ENCODE measurements at regions not wholly inside any gene's neighbourhood (a gene's known extent, or its start where the extent isn't known, plus 50 kb on each side); places are given as distances from the start of the nearest gene placed in this dataset.

- TF ChIP-seq CTCF (IDR thresholded peaks at IDR 0.05 in 2 of 3, conservative IDR thresholded peaks at IDR 0.05 in 1 of 3; ENCODE audit: borderline replicate concordance in 1 of 3, insufficient read depth in 1 of 3, low read depth in 2 of 3, low read length in 2 of 3), result no peak
- TF ChIP-seq CEBPB (IDR thresholded peaks at IDR 0.05; ENCODE audit: low read depth), result no peak
- no peak for TF ChIP-seq ZBTB33 (IDR thresholded peaks at IDR 0.05; ENCODE audit: extremely low read depth, insufficient replicate concordance, low read length)
- no peak for TF ChIP-seq TCF7L2 (IDR thresholded peaks at IDR 0.05; ENCODE audit: borderline replicate concordance, extremely low read depth, insufficient read depth, insufficient read length)
Measured at GRCh38 chr16:86018941-86019340, 120.0 kb downstream of the IRF8 start (continued).

GRCh38 chr16:86019446-86020047 is 120.6 kb downstream of the IRF8 start:
- Histone ChIP-seq H3K9me3 (ENCODE audit: control insufficient read depth in 1 of 2, insufficient read depth in 1 of 2, low read depth in 1 of 2, low read length in 2 of 2) (peaks cover 17 to 26% of the 10 kb centered on the region in 2 experiments), H3K9ac (ENCODE audit: low read length) (no peak overlapping the region), H4K20me1 (ENCODE audit: insufficient read depth) (no peaks in the 10 kb centered on the region), H3K9me2 (ENCODE audit: insufficient read depth) (no peaks in the 10 kb centered on the region), H3K36me3 (ENCODE audit: control insufficient read depth in 1 of 2, insufficient read depth in 2 of 2, low read length in 2 of 2) (no peaks in the 10 kb centered on the region), H3K4me3 (replicated peaks in 1 of 2; ENCODE audit: low read depth in 1 of 2, low read length in 2 of 2) (no peak overlapping the region), H3K27me3 (ENCODE audit: insufficient read depth, low read length) (no peaks in the 10 kb centered on the region), H3K4me2 (ENCODE audit: low read length) (no peak overlapping the region), H2AFZ (ENCODE audit: low read depth, low read length, poor library complexity, severe bottlenecking) (no peak overlapping the region), H3K4me1 (ENCODE audit: control insufficient read depth in 1 of 2, insufficient read depth in 2 of 2, low read length in 2 of 2) (no peaks in the 10 kb centered on the region), H3K79me2 (ENCODE audit: insufficient read depth, low read length) (no peaks in the 10 kb centered on the region), H3K27ac (ENCODE audit: low read depth, low read length) (no peak overlapping the region)
- ATAC-seq (no peak), DNase-seq (ENCODE audit: low read depth, low spot score) (no peak)
- BruUV-seq (replicated peaks), result no TSS peak
- RAD21 ChIA-PET (ENCODE audit: low non-redundant PET in 1 of 2, low total read pairs in 2 of 2, uncharacterized antibody in 2 of 2, unreplicated experiment in 2 of 2), result no interaction called here
- POLR2A ChIA-PET, result no interaction called here
- intact Hi-C loops (cut with micrococcal nuclease), result no loop called here
- CTCF ChIA-PET, result no interaction called here
- no peak for TF ChIP-seq TCF7L2 (IDR thresholded peaks at IDR 0.05; ENCODE audit: borderline replicate concordance, extremely low read depth, insufficient read depth, insufficient read length)
- no peak for TF ChIP-seq EZH2 (IDR thresholded peaks at IDR 0.05)
- no peak for TF ChIP-seq EZH2phosphoT487 (IDR thresholded peaks at IDR 0.05; ENCODE audit: borderline replicate concordance)
- peak in 2 of 3 experiments; percentile 63; a peak in 4 of 6 replicates for TF ChIP-seq CTCF (IDR thresholded peaks at IDR 0.05 in 2 of 3, conservative IDR thresholded peaks at IDR 0.05 in 1 of 3; ENCODE audit: borderline replicate concordance in 1 of 3, insufficient read depth in 1 of 3, low read depth in 2 of 3, low read length in 2 of 3)
- TF ChIP-seq RAD21 (IDR thresholded peaks at IDR 0.05; ENCODE audit: low read depth), result 0 out of 2 replicates have a peak, but pooled peaks have one; percentile 10
- no peak for TF ChIP-seq ZFX (IDR thresholded peaks at IDR 0.05)
- TF ChIP-seq SIN3A (IDR thresholded peaks at IDR 0.05; ENCODE audit: low read depth), result no peak
- TF ChIP-seq ATF3 (IDR thresholded peaks at IDR 0.05), result no peak
